ENCODE measurements at regions not wholly inside any gene's neighbourhood (a gene's known extent, or its start where the extent isn't known, plus 50 kb on each side); places are given as distances from the start of the nearest gene placed in this dataset.
A peak's percentile ranks its signal among the peaks of the same experiment; 100 is the strongest.

GRCh38 chr2:5528706-5529105 lies 163.5 kb upstream of the SOX11 start:
- no peak for DNase-seq

GRCh38 chr2:5530011-5530696 lies 162.0 kb upstream of the SOX11 start:
- DNase-seq: no peak

GRCh38 chr2:5535301-5535700 lies 156.9 kb upstream of the SOX11 start:
- no peak for DNase-seq

- DNase-seq: no peak
Measured at GRCh38 chr2:5537180-5537688, 154.9 kb upstream of the SOX11 start.

- no peak for DNase-seq
Measured at GRCh38 chr2:5538313-5538712, 153.9 kb upstream of the SOX11 start.

GRCh38 chr2:5538772-5539171 lies 153.4 kb upstream of the SOX11 start:
- peak; percentile 74 for DNase-seq

- DNase-seq: peak; percentile 73
Measured at GRCh38 chr2:5539282-5540165, 152.7 kb upstream of the SOX11 start.

- DNase-seq: no peak
Measured at GRCh38 chr2:5540856-5541255, 151.3 kb upstream of the SOX11 start.

GRCh38 chr2:5544205-5544786 lies 147.9 kb upstream of the SOX11 start:
- DNase-seq: no peak

GRCh38 chr2:5546181-5546580 lies 146.0 kb upstream of the SOX11 start:
- DNase-seq: no peak

GRCh38 chr2:5548991-5549715 lies 143.0 kb upstream of the SOX11 start:
- peak; percentile 19 for DNase-seq

- DNase-seq: no peak
Measured at GRCh38 chr2:5549771-5550170, 142.4 kb upstream of the SOX11 start.

GRCh38 chr2:5555636-5556035 lies 136.5 kb upstream of the SOX11 start:
- DNase-seq: no peak

- DNase-seq: peak; percentile 51
Measured at GRCh38 chr2:5561006-5561405, 131.2 kb upstream of the SOX11 start.

- DNase-seq: no peak
Measured at GRCh38 chr2:5562426-5562825, 129.8 kb upstream of the SOX11 start.

- no peak for DNase-seq
Measured at GRCh38 chr2:5562865-5563264, 129.3 kb upstream of the SOX11 start.

GRCh38 chr2:5563411-5563810 lies 128.8 kb upstream of the SOX11 start:
- no peak for DNase-seq

- no peak for DNase-seq
Measured at GRCh38 chr2:5569256-5569655, 122.9 kb upstream of the SOX11 start.

- no peak for DNase-seq
Measured at GRCh38 chr2:5576015-5576414, 116.2 kb upstream of the SOX11 start.

GRCh38 chr2:5587766-5588165 lies 104.4 kb upstream of the SOX11 start:
- no peak for DNase-seq

GRCh38 chr2:5588601-5589000 lies 103.6 kb upstream of the SOX11 start:
- no peak for DNase-seq

- DNase-seq: no peak
Measured at GRCh38 chr2:5589183-5589582, 103.0 kb upstream of the SOX11 start.

- DNase-seq: no peak
Measured at GRCh38 chr2:5590886-5591285, 101.3 kb upstream of the SOX11 start.

Data from SHP77 treated with DMSO at 0.1 percent for 48 hours (cell line).